Breast epithelium (tissue), 3 donors: ENCODE measurements at regions not wholly inside any gene's neighbourhood (a gene's known extent, or its start where the extent isn't known, plus 50 kb on each side); places are given as distances from the start of the nearest gene placed in this dataset.

Experiments used
- POLR2A ChIP-seq: fragments of 450-650 bp; IDR thresholded peaks from one replicate; pipeline ENCODE4 v1.6.1; 2016; ENCODE audit warnings: antibody characterized with exemption, mild to moderate bottlenecking, moderate library complexity
- POLR2AphosphoS5 ChIP-seq, 3 donors: sonication (generic); formaldehyde crosslinking; IDR thresholded peaks; one replicate each; pipeline ENCODE4 v1.6.1; 2017; ENCODE audit warnings: antibody characterized with exemption in 3 of 3
- TF ChIP-seq, protein P1 (sequence below), 3 donors: fragments of 450-650 bp; IDR thresholded peaks; one replicate each; pipeline ENCODE4 v1.5.1; 2016 to 2017; ENCODE audit warnings: antibody characterized with exemption in 3 of 3, mild to moderate bottlenecking in 3 of 3, moderate library complexity in 3 of 3

GRCh38 chr1:162974810-162975209 is 94.4 kb upstream of the RGS4 start:
- TF ChIP-seq, protein P1, sequence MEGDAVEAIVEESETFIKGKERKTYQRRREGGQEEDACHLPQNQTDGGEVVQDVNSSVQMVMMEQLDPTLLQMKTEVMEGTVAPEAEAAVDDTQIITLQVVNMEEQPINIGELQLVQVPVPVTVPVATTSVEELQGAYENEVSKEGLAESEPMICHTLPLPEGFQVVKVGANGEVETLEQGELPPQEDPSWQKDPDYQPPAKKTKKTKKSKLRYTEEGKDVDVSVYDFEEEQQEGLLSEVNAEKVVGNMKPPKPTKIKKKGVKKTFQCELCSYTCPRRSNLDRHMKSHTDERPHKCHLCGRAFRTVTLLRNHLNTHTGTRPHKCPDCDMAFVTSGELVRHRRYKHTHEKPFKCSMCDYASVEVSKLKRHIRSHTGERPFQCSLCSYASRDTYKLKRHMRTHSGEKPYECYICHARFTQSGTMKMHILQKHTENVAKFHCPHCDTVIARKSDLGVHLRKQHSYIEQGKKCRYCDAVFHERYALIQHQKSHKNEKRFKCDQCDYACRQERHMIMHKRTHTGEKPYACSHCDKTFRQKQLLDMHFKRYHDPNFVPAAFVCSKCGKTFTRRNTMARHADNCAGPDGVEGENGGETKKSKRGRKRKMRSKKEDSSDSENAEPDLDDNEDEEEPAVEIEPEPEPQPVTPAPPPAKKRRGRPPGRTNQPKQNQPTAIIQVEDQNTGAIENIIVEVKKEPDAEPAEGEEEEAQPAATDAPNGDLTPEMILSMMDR (IDR thresholded peaks at IDR 0.05) = no peak
- TF ChIP-seq POLR2AphosphoS5 (IDR thresholded peaks at IDR 0.05) (no peak), POLR2A (no peak)
